SK-N-SH treated with all-trans-retinoic acid at 6 μM for 48 hours (cell line): ENCODE measurements at regions not wholly inside any gene's neighbourhood (a gene's known extent, or its start where the extent isn't known, plus 50 kb on each side); places are given as distances from the start of the nearest gene placed in this dataset.

ENCODE experiments used
- ARNTL ChIP-seq: fragments of 450-650 bp; formaldehyde crosslinking; IDR thresholded peaks from 2 replicates; pipeline ENCODE4 v1.5.0; 2020; ENCODE audit warnings: low read depth, mild to moderate bottlenecking, moderate library complexity, borderline replicate concordance
- BACH2 ChIP-seq: fragments of 250-450 bp; sonication (Bioruptor Pico); IDR thresholded peaks from 2 replicates; pipeline ENCODE4 v1.9.0; 2021; ENCODE audit warnings: mild to moderate bottlenecking, borderline replicate concordance
- CREB5 ChIP-seq: fragments of 250-450 bp; sonication (Bioruptor Pico); IDR thresholded peaks from 2 replicates; pipeline ENCODE4 v1.5.1; 2020; ENCODE audit warnings: low read depth, mild to moderate bottlenecking, moderate library complexity
- CSRNP3 ChIP-seq: fragments of 250-450 bp; sonication (Bioruptor Pico); IDR thresholded peaks from 2 replicates; pipeline ENCODE4 v1.5.1; 2021; ENCODE audit warnings: mild to moderate bottlenecking, moderate library complexity
- ESRRG ChIP-seq: fragments of 250-450 bp; sonication (Bioruptor Pico); IDR thresholded peaks from 2 replicates; pipeline ENCODE4 v1.6.1; 2021; ENCODE audit warnings: mild to moderate bottlenecking
- ISL1 ChIP-seq: fragments of 250-450 bp; sonication (Bioruptor Pico); IDR thresholded peaks from 2 replicates; pipeline ENCODE4 v2.1.2; 2022; ENCODE audit warnings: mild to moderate bottlenecking, moderate library complexity
- PPARA ChIP-seq: fragments of 250-450 bp; sonication (Bioruptor Pico); IDR thresholded peaks from 2 replicates; pipeline ENCODE4 v1.5.0; 2020; ENCODE audit warnings: mild to moderate bottlenecking, borderline replicate concordance
- RARB ChIP-seq: fragments of 250-450 bp; sonication (Bioruptor Pico); IDR thresholded peaks from 2 replicates; pipeline ENCODE4 v1.8.0; 2021; ENCODE audit warnings: mild to moderate bottlenecking, moderate library complexity
- TCF4 ChIP-seq: fragments of 250-450 bp; sonication (Bioruptor Pico); IDR thresholded peaks from 2 replicates; pipeline ENCODE4 v1.8.0; 2021; ENCODE audit warnings: mild to moderate bottlenecking, moderate library complexity, borderline replicate concordance
- ZC3H10 ChIP-seq: fragments of 250-450 bp; sonication (Bioruptor Pico); IDR thresholded peaks from 2 replicates; pipeline ENCODE4 v1.5.1; 2021; ENCODE audit warnings: mild to moderate bottlenecking, moderate library complexity
- ZFP30 ChIP-seq: fragments of 450-650 bp; formaldehyde crosslinking; IDR thresholded peaks from 2 replicates; pipeline ENCODE4 v1.5.0; 2022; ENCODE audit warnings: mild to moderate bottlenecking, moderate library complexity
- ZNF565 ChIP-seq: fragments of 450-650 bp; formaldehyde crosslinking; conservative IDR thresholded peaks from 2 replicates; pipeline ENCODE4 v1.5.0; 2020; ENCODE audit warnings: low read depth, mild to moderate bottlenecking, moderate library complexity
- TF ChIP-seq, protein P1 (sequence below): fragments of 250-450 bp; sonication (Bioruptor Pico); IDR thresholded peaks from 2 replicates; pipeline ENCODE4 v1.8.0; 2020; ENCODE audit warnings: mild to moderate bottlenecking, moderate library complexity, borderline replicate concordance

GRCh38 chr4:72975488-72975784, 94.1 kb downstream of the COX18 start:
- TF ChIP-seq ZFP30 (no peak), ESRRG (CRISPR knock-in tag) (no peak), ARNTL (no peak), TCF4 (no peak), CSRNP3 (CRISPR knock-in tag) (no peak), ZC3H10 (no peak), RARB (CRISPR knock-in tag) (no peak), CREB5 (no peak), BACH2 (CRISPR knock-in tag) (no peak), PPARA (CRISPR knock-in tag) (no peak), ZNF565 (CRISPR knock-in tag) (no peak), ISL1 (CRISPR knock-in tag) (0 out of 2 replicates have a peak, but pooled peaks have one; percentile 12)
- TF ChIP-seq, protein P1, sequence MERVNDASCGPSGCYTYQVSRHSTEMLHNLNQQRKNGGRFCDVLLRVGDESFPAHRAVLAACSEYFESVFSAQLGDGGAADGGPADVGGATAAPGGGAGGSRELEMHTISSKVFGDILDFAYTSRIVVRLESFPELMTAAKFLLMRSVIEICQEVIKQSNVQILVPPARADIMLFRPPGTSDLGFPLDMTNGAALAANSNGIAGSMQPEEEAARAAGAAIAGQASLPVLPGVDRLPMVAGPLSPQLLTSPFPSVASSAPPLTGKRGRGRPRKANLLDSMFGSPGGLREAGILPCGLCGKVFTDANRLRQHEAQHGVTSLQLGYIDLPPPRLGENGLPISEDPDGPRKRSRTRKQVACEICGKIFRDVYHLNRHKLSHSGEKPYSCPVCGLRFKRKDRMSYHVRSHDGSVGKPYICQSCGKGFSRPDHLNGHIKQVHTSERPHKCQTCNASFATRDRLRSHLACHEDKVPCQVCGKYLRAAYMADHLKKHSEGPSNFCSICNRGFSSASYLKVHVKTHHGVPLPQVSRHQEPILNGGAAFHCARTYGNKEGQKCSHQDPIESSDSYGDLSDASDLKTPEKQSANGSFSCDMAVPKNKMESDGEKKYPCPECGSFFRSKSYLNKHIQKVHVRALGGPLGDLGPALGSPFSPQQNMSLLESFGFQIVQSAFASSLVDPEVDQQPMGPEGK (CRISPR knock-in tag), result no peak
